HG03521 (cell line): ENCODE measurements at regions not wholly inside any gene's neighbourhood (a gene's known extent, or its start where the extent isn't known, plus 50 kb on each side); places are given as distances from the start of the nearest gene placed in this dataset.
A peak's percentile ranks its signal among the peaks of the same experiment; 100 is the strongest.
"Not testable (repeated sequence)": the region's sequence is repeated elsewhere in the genome, so short reads cannot be mapped to it uniquely, and the experiment has no call there.

Experiments
- ATAC-seq: cut with Tn5 transposase; IDR thresholded peaks from one replicate; pipeline ENCODE4 v1.9.1; 2021; ENCODE audit warnings: mild to moderate bottlenecking, moderate library complexity; ENCODE audit not compliant: unreplicated experiment

DNA sequence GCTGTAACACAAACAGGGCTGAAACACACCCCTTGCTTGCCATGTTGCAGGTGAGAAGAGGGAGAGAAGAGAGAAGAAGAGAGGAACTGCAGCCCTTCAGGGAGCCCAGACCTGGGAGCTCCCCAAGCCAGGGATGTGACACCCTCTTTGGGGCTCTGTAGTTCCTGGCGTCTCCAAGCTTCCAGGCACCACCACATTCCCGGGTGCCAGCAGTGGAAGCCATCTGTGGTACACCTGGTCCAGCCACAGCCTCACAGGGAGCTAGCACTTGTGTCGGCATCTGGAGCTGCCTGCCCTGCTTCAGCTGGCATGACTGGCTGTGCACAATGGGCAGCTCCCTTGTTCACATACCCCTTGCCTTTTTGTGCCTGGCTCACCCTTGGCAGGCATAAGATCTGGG lies 182.1 kb downstream of the DEPDC1B start:
- ATAC-seq, result no peak

DNA sequence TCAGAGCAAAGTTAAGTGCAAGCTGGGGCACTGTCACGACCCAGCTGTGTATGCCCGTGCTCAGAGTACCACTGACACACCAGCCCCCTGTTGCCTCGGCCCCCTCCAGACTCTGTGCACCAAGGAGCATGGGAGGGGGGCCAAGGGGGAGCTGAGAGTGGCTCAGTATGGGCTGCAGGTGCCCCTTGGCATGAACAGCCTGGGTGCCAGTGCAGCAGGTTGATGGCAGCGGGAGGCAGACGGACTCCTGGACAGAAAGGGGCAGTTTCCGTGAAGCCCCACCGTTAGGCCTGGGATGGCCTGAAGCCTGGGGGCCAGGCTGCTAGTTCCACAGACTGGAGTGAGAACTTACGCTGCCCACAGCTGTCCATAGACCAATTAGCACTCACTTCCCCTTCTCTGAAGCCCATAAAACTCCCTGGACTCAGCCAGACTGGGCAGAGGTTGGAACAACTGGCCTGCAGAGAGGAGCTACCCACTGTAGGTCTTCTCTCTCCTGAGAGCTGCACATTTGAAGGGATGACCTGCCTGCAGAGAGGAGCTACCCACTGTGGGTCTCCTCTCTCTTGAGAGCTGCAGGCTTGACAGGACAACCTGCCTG lies 182.8 kb downstream of the DEPDC1B start:
- no peak for ATAC-seq

DNA sequence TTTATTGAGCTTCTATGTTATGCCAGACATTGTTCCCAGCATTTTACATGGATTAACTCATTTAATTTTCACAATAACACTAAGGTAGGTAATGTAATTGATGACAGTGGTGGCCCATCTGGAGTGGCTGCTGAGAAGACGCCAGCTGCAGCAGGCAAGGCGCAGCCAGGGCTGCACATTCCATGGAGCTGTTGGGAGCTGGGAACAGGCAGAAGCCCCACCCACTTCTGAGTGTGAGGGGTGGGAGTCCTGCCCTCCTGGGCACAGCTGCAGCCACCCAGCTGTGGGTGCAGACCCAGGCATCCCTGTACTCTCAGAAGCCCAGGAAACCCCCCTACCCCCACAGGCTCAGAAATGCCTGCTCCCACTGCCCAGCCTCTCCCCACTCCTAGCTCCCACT lies 183.3 kb downstream of the DEPDC1B start:
- ATAC-seq, result no peak

DNA sequence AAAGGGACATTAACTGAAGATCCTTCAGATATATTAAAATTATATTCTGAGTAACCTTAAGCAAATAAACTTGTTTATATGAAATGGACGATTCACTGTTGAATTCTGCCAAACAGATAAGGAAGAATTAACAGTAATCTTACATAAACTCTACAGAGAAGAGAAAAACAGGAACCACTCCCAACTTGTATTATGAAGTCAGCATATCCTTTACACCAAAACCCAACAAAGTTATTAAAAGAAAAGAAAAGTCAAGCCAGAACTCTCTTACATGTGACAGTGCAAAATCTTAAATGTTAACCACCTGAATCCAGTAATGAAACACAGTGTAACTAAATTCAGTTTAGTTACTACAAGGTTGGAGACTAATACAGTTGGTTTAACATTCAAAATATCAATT lies 185.8 kb downstream of the DEPDC1B start:
- ATAC-seq, result no peak

DNA sequence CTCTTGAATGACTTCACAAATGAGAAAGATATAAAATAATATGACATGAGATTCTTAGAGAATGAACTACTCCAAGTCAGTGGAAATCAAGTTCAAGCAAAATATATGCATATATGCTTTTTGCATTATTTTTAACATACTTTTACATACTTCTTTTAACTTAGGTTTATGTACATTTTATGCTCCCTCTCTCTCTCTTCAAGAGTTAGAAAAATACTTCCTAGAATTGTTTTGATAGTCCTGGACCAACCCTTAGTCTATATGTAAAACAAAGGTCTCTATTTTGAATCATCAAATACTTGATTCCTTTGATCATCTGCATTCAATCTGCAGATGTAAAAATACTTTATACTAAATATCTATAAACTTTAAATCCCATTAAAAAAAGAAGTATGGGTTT lies 187.8 kb downstream of the DEPDC1B start:
- no peak for ATAC-seq

DNA sequence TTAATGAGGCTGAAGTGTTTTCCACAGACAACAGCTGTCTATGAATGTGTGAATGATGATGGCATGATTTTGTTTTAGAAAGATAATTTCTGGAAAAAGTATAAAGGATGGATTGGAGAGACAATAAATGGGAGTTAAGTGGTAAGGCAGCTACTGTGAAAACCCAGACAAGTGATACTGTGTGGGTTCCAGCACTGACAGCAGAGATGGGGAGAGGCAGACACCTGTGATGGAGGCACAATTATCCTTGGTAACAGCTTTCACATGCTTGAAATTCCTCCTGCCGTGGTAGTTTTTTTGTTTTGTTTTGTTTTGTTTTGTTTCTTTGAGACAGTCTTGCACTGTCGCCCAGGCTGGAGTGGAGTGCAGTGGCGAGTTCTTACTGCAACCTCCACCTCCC lies 189.3 kb downstream of the DEPDC1B start:
- ATAC-seq, result no peak

DNA sequence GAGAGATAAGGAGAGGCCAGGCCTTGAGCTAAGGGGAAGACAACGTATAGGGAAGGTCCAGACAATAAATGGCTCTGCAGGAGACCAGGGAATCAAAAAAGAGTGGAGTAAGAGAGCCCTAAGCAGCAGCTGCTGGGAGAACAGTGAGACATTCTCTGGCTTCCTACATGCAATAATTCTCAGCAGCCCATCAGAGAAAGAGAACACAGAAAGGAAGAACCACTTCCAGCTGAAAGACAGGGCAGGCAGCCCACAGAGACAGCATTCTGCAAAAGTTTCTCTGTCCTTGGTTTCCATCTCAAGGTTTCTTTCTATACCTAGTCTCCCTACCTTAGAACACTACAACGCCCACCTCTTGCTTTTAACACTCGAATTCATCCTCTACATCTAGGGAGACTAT lies 189.9 kb downstream of the DEPDC1B start:
- ATAC-seq, result no peak

DNA sequence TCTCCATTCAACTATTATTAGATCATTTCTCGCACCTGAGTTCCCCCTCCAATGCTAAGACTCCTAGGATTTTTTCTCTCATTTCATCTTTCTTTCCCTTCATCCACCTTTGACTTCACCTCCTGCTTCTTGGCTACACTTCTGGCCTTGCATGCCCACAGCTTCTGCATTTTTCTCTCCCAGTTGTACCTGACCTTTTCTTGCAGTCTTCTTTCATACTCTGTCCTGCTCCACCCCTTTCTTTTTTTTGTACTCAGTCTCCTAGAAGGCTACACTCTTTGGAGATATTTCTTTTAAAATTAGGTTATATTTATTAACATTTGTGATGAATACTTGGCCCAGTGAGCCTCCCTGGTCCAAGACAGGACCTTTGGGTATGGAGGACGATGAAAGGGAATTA lies 190.4 kb downstream of the DEPDC1B start:
- ATAC-seq, result no peak

DNA sequence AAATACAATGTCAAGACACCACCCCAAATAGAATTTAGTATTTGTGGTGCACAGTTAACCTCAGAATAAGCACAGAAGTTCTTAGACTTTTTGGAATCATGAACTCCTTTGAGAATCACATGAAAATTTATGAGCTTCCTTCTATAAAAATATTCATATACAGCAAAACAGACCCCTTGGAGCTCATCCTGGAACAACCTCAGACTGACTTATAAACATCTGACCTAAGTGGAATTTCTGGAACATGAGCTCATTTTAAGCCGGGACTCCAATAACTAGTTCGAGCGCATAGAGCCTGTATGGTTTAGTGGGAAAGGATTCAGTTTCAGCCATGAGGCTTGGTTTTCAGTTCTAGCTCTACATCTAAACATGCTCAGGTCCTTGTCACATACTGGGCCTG lies 192.3 kb downstream of the DEPDC1B start:
- ATAC-seq, result no peak

DNA sequence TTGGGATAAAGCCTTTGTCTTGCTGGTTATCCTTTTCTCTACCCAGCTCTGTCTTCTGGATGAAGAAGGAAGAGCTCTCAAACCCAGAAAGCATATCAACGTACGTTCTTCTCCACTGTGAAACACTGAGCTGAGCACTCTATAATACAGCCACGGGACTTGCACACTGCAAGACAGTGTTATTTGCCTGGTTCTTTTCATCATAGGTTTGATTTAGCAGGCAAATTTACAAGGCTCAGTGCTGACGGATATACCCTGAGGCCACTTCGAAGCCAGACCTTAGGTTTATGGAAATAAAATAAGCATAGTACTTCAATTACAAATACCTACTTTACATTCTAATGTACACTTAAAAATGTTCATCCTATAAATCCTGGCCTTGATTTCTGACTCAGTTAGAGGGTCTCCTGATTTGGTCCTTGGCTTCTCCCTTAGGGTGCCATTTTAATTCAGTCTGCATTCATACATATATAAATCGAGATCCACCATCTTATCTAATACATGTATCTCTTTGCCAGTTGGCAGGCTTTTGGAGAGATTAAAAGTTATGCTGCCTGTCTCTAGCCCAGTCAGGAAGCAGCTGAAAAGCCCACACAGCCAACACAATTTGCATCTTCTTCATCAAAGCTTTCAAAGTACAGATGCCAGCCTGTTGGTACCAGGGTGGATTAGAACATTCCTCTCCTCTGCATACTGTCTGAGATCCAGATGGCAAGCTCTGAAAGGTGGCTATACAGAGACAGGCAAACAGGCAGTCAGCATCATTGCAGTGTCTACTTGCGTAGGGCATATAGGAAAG lies 194.4 kb downstream of the DEPDC1B start:
- ATAC-seq, result no peak

DNA sequence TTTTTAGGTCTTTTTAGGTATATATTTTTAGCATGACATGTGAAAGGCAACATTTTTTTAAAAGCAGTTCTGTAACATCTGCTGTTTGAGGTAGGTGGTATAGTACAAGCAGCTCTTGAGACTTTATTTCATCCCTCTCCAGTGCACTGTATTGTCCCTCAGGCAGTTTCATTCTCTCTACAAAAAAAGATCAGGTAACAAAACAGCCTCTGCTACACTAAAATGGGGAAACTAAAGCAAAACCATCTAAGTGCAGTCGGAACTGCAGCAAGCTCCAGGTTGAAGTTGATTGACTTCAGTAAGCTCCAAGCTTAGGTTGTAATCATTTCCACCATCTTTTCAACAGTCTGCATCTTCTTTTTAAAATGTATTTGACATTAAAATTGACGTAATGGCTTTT lies 195.6 kb downstream of the DEPDC1B start:
- peak; percentile 67 for ATAC-seq

DNA sequence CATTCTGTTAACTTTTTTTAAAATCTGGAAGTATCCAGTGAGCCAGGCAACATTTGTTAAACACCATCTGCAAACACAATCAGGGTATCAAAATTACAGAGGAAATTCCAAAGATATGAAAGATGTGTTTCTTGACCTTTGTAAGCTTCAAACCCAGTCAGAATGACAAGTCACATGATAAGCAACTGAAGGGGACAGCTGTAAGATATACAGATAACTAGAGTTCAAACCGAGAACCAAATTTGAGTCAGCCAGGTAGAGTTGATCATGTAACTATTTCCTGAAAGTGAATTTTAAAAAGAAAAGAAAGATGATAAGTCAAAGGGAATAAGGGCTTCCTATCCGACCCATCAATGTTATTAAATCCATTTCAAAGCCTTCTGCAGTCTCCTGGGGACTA lies 196.2 kb downstream of the DEPDC1B start:
- peak; percentile 79 for ATAC-seq

DNA sequence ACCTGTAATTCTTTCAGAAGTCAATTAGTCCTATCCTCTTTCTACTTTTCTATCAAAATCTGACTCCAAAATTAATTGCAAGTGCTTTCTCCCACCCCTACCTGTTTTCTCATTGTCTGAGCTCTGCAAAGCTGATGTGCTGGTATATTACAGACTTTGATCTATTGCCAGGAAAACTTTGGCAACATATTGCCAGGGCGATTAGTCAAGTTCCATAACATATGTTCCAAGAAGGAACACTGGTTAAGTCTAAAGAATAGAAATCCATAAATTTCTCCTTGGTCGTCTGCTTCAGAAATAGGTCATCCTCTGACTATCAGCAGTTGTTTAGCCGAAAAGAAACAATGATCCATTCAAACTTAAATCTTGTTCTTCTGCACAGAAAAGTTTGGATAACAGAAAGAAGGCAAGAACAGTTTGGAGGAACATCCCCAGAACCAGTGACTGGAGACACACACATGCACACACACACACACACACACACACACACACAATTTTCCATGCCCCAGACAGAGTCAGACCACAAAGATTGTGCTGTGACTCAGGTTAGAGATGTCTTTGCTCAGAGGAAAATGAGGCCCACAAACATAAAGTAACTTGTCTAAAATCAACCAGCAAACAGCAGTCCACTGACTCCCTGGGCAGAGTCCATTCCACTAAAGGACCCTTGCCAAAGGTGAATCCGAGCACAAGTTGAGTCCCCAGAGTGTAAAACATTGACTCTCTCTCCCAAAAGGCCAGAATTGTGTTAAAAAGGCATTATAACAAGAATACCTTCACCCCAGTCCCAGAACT lies 202.1 kb downstream of the DEPDC1B start:
- no peak for ATAC-seq

DNA sequence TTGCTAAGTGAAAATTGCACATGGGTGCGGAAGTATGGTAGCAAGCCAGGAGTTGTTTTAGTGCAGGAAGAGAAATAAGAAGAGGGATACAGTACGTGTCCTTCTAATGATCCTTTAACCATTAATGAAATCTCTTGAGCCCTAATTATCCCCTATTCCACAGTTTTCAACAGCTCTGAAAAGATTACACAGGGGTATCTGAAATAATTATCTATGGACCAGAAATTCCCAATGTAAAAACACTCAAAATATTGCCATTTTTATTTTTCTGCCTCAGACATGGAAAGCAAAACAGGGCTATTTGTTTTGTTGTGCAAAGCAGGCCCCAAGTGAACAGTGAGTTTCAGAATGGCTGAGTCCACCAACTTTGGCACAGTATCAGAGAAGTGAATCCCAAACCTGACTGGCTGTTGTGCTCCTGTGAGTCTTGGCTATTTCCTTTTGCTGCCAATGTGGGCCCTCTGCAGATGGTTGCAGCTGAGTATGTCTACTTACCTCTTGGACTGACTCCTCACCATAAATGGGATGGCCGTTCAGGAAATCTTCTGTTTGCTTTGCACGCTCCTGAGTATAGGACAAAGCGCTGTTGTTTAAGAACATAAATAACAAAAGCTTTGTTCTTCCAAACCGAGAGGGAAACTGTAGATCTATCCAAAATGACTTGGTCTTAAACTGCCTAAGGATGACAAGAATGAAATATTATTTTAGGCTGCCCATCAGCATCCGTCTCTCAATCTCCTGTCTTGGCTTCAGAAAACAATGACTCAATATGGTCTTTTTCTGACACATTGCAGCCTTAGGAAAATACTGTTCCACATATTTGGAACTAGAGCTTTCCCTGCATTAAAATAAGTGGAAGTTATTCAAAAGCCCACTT lies 204.1 kb downstream of the DEPDC1B start:
- no peak for ATAC-seq

DNA sequence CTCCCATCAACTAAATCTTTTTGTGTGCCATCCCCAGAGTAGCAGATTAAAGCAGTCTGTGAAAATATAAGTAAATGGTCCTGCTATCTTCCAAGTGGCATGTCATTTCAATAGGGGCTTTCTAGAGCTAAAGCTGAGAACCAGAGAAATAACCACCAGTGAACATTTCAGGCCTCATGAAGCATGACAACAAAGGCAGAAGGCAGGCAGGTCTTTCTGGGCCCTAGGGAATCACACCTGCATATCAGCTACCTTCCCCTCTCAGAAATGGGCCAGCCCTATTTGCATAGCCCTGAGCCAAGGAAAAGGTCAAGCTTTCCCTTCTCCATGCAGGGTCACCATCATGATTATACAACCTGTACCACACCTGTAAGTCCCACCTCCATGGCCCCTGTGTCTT lies 205.3 kb downstream of the DEPDC1B start:
- peak; percentile 55 for ATAC-seq

DNA sequence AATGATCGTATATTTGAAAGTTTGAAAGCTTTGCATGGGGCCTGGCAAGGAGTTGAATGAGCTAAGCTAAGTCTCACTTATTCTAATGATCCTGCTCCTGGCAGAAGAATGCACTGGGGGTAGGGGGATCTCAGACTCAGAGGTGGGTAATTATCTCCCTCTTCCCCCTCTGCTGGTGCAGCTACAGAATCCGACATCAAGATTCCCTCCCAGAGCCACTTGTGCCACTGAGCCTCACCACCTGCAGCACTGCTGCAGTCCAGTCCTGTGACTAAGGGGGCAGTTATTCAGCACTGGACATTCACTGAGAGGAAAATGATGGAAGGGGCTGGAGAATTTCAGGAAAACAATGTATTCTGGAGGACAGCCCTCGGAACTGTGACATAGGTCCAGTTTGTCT lies 205.8 kb downstream of the DEPDC1B start:
- no peak for ATAC-seq

DNA sequence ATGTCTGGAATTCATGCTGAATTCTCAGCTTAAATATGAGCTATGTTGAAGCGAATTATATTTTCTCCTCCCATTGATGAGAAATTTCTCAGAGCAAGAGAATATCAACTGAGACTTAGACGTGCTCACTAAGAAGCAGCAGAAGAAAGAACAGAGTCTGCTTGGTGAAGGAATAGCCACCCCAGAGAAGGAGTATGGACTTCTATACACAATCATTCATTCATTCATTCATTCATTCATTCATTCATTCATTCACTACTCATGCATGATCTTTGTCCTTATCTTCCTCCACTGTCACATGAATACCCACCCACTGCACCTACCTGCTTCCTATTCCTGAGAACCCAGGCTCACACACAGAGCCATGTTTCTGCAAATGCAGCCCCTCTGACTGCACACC lies 206.6 kb downstream of the DEPDC1B start:
- ATAC-seq, result no peak

DNA sequence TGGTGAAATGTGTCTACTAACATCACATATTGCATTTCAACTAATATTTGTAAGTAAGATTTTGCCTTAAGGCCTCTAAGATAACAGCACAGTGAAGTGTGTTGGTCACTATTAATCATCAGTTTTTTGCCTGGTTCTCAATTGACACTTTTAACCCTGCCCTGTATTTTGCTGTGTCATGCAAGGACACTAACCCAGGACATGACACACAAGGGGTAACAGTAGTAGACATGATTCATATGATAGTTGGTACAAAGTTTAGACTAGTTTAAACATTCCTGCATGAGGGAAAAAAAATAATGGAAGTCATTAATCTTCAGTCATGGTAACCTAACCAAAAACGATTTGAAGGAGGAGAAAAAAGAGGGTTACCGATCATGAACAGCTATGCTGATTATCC lies 207.0 kb downstream of the DEPDC1B start:
- ATAC-seq, result no peak

DNA sequence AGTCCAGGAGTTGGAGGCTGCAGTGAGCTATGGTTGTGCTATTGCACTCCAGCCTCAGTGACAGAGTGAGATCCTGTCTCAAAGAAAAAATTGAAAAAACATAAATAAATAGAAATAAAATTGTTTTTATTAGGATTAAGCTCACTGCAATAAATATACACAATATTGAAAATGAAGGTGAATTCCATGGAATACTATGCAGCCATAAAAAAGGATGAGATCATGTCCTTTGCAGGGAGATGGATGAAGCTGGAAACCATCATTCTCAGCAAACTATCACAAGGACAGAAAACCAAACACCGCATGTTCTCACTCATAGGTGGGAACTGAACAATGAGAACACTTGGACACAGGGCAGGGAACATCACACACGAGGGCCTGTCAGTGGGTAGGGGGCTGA lies 207.6 kb downstream of the DEPDC1B start:
- not testable (repeated sequence) for ATAC-seq

DNA sequence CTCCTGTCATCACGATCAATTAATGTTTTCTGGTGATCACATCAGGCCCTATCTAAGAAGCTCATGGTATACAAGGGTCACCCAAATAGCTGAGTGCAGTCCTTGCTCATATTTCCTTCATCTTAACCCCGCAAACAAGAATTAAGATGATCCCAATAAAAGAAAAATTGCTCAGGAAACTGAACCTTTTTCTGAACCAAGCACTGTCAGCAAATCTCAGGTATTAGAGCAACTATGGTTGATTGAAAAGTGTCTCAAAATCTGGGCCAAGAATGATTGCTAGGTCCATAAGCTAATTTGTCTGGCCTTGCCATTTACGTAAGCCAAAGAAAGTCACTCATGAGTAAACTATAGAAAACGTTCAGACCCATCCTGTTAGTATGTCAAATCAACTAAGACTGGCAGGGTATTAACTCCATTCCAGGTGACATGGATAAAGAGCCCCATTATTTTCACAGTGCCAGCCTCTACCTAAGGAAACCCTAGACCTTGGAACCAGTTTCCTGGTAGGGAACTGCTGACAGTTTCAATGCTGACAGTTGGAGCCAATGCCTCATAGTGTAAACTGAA lies 209.3 kb downstream of the DEPDC1B start:
- no peak for ATAC-seq

DNA sequence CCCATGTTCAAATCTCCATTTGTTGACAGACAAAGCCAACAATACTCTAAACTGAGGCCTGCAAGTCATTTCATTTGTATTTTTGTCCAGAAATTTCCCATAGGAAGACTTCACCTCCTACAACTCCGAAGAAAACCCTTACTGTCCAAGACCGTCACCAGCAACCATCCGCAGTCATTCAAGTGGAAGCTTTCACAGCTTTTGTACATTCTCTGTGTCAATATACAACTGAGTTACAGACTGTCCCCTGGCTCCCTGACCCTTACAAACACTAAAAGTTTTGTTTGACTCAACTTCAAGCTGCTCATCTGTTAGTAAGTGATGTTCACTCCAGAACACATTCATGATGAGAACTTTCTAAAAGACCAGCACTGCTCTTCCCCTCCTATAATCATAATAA lies 210.1 kb downstream of the DEPDC1B start:
- no peak for ATAC-seq
